PC-3 (cell line): ENCODE measurements at regions not wholly inside any gene's neighbourhood (a gene's known extent, or its start where the extent isn't known, plus 50 kb on each side); places are given as distances from the start of the nearest gene placed in this dataset.
"Not testable (repeated sequence)": the region's sequence is repeated elsewhere in the genome, so short reads cannot be mapped to it uniquely, and the experiment has no call there.

ENCODE experiments used
- CTCF ChIP-seq: fragments of 300-600 bp; sonication (generic); conservative IDR thresholded peaks from 2 replicates; pipeline ENCODE4 v1.5.1; 2017; ENCODE audit warnings: antibody characterized with exemption, low read depth, mild to moderate bottlenecking, low read length
- EZH2 ChIP-seq: fragments of 300-600 bp; sonication (generic); IDR thresholded peaks from one replicate; pipeline ENCODE4 v1.6.1; 2017; ENCODE audit warnings: antibody characterized with exemption, mild to moderate bottlenecking, low read length; ENCODE audit not compliant: unreplicated experiment

DNA sequence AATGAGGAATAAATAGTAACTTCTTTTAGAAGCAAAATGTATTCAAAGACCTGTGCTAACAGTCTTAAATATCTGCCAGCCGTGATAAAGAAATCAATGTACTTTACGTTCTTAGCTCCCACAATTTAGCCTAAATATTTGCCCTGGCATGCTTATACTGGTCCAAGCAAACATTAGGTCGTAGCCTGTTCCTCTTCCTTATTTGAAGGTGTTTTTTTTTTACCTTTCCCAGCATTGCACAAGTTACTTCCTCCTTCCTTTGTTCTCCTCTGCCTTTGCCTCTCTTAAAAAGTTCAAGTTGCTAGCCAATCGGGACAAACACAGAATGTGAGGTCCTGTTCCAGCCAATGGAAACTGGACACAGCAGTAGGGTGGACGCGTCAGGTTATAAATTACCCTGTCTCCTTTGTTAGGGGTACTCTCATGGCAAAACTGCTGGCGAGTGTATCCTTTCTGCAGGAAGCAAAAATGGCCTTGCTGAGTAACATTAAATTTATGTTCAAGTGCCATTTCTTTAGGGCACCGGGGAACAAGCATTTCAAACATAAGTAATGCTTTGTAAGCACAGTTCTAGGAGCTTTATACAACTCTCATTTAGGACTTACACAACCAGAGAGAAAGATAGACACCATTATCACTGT is 134.1 kb downstream of the RRAGC start:
- not testable (repeated sequence) for TF ChIP-seq EZH2, CTCF
